HG02943 (cell line): ENCODE measurements at regions not wholly inside any gene's neighbourhood (a gene's known extent, or its start where the extent isn't known, plus 50 kb on each side); places are given as distances from the start of the nearest gene placed in this dataset.
"Not testable (repeated sequence)": the region's sequence is repeated elsewhere in the genome, so short reads cannot be mapped to it uniquely, and the experiment has no call there.

Source experiments
- ATAC-seq: cut with Tn5 transposase; IDR thresholded peaks from one replicate; pipeline ENCODE4 v1.9.1; 2021; ENCODE audit warnings: mild to moderate bottlenecking, low read depth, moderate library complexity; ENCODE audit not compliant: unreplicated experiment

DNA sequence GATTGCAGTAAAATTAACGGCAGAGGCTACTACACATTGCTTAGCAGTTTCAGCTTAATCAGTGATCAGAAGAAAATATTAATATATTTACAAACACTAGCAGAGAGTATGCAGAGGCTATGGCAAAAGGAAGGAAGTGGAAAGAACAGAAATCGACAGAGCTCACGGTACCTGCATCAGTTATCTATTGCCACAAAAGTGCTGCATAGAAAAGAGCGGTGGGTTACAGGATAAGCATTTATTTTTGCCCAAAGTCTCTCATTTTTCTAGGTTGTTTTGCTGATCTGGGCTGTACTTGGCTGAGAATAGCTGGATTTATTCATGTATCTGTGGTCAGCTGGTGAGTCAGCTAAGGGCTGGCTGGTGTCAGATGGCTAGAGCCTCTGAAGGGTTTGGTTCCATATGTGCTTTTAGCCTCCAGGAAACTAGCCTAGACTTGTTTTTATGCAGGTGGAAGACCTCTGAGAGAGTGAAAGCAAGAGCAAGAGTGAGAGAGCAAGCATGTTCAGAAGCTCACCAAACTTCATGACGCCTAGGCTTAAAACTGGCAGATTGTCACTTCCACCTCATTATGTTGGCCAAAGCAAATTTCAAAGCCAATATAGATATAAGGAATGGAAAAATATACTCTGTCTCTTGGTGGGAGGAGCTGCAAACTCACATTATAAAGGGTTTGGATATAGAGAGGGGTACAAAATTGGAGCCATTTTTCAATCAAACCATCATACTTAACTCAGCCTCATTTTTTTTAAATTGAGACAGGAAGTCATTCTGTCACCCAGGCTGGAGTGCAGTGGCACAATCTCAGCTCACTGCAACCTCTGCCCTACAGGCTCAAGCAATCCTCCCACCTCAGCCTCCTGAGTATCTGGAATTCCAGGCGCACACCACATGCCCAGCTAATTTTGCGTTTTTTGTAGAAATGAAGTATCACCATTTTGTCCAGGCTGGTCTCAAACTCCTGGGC is 153.2 kb upstream of the RPL34 start:
- ATAC-seq = peak; percentile 88

DNA sequence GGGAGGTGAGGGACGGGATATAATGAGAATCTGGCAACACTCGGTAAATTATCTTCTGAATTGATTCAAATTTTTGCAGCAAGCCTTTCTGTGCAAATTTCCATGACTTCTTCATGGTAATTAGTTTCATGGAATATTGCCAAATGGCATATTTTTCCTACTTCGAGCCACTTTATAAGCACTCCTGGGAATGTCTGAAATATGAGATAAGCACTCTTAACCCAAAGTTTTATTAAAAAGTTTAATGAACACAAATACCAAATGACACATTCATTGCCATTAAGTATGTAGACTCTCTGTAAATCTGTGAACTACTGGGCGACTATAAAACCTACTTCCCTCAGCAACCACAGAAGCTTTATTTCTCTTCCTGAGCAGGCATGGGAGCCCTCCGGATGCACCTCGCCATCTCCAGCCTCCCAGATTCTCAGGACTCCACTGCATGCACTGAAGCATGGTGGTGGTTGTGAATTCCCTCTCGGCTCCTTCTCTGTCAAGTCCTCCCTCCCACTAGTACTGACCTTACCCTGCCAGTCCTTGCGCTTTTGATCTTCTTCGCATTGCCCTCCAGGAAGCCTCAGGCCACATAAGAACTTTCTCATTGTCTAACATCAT is 154.4 kb upstream of the RPL34 start:
- ATAC-seq = no peak

DNA sequence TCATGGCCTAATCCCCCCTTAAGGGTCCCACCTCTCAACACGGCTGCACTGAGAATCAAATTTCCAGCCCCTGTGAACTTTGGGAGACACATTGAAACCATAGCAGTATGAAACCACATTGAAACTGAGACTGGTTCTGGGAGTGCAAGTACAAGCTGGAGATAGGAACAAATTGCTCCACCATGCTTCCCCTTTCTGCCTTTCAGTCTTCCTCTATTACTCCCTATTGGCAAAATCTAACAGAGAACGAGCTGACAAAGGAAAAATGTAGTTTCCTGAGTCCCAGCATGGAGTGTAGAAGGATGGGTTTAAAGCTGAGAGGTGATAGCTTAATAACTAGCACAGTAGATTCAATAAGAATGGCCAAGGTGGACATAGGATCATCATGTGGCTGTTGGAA is 161.7 kb upstream of the RPL34 start:
- no peak for ATAC-seq

DNA sequence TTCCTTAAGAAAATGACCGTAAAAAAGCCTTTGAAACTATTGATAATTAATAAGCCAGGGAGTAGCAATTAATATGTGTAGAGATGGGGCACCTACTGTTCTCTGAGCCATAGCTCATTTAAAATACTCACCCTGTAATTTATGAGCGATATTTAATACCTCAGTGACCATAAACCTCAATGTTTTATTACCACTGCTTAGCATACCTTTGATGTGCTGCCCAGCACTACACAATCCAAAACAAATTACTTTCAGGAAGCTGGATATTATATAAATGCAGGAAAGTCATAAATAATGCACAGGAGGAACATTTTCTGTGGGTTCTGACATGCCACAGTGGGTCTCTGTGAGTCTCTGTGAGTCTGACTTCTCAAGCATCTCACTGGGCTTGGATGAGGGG is 166.1 kb upstream of the RPL34 start:
- no peak for ATAC-seq

DNA sequence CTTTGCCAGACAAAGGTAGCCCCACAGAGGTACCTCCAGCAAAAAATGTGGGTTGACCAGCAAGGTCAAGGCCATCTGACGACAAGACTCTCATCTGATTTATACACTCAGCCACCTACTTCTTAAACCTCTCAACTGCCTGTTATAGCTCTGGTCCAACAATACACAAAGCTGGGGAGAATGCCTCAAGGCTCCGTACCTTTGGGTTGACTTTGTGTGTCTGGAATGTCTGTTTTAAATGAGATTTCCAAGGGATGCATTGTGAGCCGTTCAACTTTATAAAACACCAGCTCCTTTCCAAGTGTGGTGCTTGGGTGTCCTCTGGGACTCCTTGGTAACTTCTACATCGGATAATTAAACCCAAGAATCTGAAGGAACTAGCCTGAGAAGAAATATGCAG is 167.0 kb upstream of the RPL34 start:
- ATAC-seq = no peak

DNA sequence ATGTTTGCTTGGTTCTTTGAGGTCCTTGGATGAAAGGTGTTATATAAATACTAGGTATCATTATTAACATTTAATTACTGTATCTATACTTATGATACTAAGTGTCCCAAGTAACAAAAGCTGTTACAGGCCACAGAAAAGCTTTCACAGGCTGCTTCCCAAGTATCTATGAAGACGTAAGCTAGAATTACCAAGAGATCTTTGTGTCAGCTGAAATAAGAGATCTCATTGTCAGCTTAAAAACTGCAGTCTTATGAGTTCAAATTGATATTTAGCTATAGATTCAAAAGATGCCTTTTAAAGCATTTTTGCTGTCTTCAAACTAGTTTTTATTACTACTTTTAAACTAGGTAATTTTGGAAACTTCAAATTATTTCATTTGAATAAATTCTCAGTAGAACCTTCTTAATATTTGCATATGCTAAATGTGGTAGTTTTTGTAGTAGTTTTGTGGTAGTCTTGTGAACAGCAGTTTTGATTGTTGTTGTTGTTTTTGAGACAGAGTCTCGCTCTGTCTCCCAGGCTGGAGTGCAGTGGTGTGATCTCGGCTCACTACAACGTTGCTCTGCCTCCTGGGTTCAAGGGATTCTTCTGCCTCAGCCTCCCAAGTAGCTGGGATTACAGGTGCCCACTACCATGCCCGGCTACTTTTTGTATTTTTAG is 170.0 kb upstream of the RPL34 start:
- ATAC-seq = no peak

DNA sequence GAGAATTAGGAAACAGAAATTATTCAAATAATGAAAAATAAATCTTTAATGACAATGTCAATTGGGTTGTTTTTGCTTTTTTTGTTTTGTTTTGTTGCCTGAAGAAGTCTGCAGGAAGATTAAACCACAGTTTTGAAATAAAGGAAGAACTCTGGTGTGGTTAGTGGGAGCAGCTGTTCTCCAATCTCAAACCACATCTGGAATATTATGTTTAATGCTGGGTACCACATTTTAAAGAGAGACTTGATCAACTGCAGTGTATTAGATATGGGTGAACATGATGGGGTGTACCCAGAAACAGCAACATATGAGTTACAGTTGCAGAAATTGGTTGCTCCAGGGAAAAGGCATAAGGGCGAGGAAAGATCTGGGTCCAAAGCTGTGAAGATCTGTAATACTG is 171.2 kb upstream of the RPL34 start:
- ATAC-seq = no peak

DNA sequence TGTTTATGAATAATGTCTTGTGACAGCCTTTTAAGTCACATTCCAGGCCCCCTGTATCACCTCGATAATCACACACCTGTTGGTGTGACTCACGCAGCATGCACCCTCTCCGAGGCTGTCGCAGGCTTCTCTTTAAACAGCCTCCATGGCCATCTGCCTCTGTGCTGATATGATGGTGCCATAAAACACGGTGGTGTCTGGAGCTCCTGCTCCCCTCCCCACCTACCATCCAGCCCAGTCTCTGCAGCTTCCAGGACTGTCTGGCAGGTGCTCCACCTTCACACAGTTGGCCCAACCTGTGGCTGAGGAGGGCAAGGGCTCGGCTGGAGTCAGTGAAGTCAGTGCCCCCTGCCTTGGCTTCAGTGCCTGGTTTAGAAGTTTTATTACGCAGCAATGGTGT is 173.8 kb upstream of the RPL34 start:
- no peak for ATAC-seq

DNA sequence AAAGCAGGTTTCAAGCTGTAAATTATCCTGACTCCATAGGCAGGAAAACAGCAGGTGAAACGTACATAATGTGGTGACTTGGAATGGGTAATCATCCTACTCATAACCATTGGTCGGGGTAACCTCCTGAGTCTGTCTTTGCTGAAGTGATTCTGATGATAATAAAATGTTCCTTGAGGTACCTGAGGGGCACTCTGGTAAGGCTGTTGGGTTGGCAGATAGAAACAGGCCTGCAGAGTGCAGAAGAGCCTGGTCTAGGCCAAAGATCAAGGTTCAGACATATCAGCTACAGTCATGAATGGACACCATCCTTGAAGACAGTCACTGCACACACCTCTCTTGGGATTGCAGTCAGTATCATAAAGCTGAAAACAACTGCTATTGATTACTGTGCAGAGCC is 174.7 kb upstream of the RPL34 start:
- no peak for ATAC-seq

DNA sequence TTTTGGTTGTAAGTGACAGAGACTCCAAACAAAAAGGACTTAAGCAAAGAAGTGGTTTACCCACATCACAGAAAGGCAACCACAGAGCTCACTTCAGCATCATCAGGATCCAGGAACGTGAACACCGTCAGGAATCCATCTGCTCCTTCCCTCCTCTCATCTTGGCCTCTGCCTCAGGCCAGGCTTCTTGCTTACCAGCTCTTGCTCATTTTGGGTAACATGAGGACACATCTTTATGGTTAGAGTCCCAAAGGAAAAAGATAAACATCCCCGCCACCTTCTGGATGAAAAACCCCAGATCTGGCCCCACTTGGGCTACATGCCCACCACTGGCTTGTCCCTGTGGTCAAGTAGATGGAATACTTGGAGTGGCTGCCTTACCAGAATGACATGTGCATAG is 176.8 kb upstream of the RPL34 start:
- no peak for ATAC-seq

DNA sequence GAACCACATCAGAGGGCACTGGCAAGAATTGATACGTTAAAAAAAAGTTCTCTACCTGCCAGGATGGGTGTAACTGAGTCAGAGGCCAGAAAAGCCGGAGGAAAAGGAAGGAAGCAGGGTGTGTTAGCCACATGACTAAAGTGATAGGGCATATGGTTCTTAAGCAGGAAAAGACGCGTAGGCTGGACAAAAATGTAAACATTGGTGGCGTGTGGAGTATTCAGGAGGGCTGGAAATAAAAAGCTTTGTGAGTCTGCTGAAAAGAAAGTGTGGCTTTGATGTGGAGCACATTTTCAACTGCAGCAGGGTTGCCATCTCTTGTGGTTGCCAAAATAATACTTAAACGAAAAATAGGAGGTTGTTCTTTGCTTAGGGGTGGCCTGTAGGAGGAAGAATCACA is 186.5 kb upstream of the RPL34 start:
- no peak for ATAC-seq

DNA sequence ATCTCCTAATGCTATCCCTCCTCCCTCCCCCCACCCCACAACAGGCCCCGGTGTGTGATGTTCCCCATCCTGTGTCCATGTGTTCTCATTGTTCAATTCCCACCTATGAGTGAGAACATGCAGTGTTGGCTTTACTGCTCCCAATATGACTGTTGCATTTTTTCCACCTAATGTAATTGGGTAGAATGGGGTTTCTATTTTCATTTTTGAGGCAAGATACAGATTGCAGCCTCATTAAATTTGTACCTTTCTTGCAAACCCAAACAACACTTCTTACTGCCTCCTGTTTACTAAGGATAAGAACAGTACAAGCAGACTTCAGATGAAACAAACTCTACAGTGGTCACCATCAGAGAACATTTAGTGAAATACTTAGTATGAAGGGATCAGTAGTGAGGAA is 187.0 kb upstream of the RPL34 start:
- not testable (repeated sequence) for ATAC-seq

DNA sequence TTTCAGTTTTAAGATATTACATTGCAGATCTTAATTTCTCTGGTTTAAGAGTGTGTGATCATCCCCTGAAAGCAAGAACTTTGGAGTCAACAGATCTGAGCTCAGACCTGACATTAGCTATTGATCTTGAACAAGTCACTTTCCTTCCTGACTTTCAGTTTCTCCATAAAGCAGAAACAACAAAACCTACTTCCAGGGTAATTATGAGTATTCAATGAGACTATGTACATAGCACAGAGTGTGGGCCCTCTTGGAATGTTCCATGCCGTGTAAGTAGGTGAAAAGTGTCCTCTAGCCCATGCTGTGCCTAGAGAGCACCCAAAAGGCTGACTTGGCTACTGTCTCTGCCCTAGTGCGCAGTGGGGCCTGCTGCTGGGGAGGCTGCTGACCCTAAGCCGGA is 188.0 kb upstream of the RPL34 start:
- no peak for ATAC-seq

DNA sequence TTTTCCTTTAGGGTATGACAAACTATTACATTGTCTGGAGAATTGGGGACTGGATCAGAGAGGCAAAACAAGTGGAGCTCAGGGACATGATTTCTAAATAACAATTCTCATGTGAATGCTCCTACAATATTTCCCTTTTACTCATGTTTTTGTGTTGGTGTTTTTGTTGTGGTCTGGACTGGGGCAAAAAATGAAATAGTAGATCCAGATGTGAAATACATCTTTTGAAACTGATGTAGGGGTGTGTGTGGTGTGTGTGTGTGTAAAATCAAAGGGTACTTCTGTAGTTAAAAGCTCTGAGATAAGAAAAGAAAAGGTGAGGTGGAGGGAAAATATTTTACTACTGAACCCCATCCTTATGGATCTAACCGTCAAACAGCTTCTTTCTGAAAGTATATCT is 188.4 kb upstream of the RPL34 start:
- no peak for ATAC-seq

DNA sequence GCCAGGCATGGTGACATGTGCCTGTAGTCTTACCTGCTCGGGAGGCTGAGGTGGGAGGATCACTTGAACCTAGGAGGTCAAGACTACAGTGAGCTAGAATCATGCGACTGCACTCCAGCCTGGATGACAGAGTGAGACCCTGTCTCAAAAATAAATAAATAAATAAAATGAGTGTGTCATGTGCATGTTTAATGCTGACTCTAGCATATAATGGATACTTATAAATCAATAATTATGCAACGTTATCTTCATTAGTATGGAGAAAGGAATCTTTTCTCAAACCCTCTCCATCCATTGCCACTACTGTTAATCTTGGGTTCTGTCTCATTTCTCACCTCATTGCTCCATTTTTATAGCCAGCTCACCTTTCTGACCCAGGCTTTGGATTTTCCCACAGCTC is 189.5 kb upstream of the RPL34 start:
- no peak for ATAC-seq

DNA sequence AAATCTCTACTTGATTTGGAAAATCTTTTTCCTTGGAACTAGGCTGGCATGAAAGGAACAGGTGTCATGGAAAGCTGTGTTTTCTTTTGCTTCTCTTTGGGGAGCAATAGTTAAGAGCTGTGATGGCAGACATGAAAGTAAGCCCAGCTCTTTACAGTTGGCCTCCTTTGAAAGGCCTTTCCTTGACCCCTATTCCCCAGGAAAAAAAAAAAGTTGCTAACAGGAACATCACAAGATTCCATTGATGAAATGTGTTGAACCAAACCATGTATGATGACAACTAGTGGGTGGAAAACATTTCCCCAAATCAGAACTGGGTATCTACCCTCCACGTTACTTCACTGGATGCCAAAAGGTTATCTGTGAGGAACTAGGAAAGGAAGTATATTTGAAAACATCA is 190.7 kb upstream of the RPL34 start:
- ATAC-seq = no peak

DNA sequence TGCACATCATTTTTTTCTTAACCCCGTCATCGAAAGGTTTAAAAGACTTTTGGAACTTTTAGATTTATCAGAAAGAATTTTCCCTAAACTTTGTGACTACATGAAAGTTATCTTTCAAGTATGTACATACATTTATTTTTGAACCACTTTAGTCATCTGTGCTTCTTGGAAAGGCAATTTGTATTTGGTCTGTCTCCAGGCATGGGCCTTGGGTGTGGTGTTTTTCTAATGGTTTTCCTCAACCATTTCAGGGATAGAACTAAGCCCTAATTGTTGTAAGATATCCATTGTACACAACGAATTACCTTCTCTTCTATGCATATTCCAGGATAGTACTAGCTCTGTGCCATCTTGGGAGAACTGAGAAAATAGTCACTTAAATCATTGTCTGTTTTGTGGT is 191.5 kb upstream of the RPL34 start:
- ATAC-seq = no peak

DNA sequence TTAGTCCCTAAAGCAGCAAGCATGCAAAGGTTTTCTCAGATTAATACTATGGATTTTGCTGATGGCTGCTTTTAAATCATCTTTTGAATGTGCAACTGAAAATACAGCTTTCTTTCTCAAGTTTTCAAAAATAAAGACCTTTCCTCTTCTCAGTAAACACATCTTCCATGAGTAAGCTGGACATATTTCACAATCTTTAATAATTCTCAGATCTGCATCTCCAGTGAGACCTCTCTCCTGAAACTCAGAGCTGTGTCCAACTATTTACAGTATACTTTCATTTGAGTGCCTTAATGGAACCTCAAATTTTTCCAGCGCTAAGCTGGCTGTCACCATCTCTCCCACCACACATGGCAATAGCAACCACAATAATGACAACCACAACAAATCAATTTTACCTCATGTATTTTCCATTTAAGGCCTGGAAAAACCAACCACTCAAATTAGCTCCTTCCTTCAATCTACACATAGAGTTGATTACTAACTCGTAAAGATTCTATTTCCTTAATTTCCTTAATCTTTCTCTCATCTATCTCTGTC is 192.4 kb upstream of the RPL34 start:
- ATAC-seq = no peak

DNA sequence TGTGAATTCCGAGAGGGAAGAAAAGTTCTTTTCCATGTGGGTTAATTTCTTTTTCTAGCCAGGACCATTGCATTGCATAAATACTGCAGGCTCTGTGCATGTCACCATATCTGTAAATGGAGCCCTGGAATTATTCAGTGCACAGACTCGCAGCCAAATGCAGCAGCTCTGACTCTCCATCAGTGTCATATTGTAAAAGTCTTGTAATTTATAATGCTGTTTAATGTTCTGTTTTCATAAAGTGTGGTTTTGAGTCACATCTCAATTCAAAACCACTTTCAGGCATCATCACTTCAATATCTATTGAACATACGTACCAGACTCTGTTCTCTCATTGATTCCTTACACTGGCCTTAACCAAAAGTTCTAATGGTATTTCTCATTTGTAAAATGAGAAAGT is 193.9 kb upstream of the RPL34 start:
- ATAC-seq = no peak

DNA sequence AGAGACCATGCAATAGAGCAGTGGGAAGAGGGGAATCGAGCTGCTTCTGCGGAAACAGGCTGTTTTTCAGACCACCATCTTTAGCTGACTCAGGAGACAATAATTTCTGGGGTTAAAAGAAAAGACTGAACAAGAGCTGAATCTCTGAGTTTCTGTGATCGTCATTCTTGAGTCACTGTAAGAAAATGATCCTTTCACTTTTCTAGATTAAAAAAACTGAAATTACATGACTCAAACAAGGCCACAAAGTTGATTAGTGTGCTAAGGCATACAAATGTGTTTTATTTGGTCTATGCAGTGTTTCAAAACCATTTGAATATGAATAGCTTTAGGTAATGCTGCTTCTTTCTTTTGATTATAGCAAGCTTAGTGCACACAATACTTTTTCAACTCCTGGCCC is 194.4 kb upstream of the RPL34 start:
- no peak for ATAC-seq

DNA sequence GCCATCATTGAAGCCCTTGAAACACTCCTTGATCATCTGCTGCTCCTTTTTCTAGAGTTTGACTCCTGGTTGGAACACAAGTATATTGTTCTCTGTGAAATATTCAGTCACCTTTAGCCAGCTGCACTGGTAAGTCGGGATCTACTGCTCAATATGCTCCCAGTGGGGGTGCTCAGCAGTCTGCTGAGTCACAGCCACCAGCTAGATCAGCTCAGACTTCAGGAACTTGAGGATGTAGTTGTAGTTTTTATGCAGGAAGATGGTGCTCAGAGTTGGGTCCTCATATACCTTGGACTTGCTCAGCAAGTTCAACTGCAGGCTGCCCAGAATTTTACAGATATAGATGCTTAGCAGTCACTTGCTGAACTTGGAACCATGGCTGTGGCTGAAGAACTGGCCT is 202.5 kb upstream of the RPL34 start:
- no peak for ATAC-seq
